ENCODE measurements at regions not wholly inside any gene's neighbourhood (a gene's known extent, or its start where the extent isn't known, plus 50 kb on each side); places are given as distances from the start of the nearest gene placed in this dataset.

- TF ChIP-seq JUN (IDR thresholded peaks at IDR 0.05) (no peak), HOXA7 (CRISPR knock-in tag; IDR thresholded peaks at IDR 0.05) (no peak), MAFK (IDR thresholded peaks at IDR 0.05; ENCODE audit: partially characterized antibody) (no peak), FOSL2 (IDR thresholded peaks at IDR 0.05) (no peak), FOSL2 (CRISPR knock-in tag; IDR thresholded peaks at IDR 0.05) (no peak), CBX8 (IDR thresholded peaks at IDR 0.05) (no peak), RAD21 (conservative IDR thresholded peaks at IDR 0.05 in 1 of 2, IDR thresholded peaks at IDR 0.05 in 1 of 2) (no peak)
- DNase-seq (ENCODE audit: low read depth in 1 of 2, low spot score in 1 of 2) (no peak), FAIRE-seq (no peak), ATAC-seq (no peak)
- Histone ChIP-seq H3K4me1 (peaks cover 9% of the 10 kb centered on the region; the same call in 2 of the 3 replicates), H3K27ac (no peak overlapping the region), H3K9me3 (no peaks in the 10 kb centered on the region), H3K4me2 (no peak overlapping the region), H3K4me3 (no peak overlapping the region)
- ChIA-PET CTCF (interaction anchor here (0.7 to 0.8 kb wide), 2 partner anchors 94 to 110 kb away, joined by 3 read pairs; no protein-coding TSS in a partner anchor), POLR2A (no interaction called here)
- 87% methylated on average over 14 of the region's 14 CpGs for WGBS (ENCODE audit: missing lambda C conversion rate)
These were observed 72.9 kb upstream of the SLC2A1 start for GRCh38 chr1:43031316-43032203.

GRCh38 chr1:43024905-43025304 lies 66.2 kb upstream of the SLC2A1 start:
- no peak for FAIRE-seq
- TF ChIP-seq FOSB (CRISPR knock-in tag; IDR thresholded peaks at IDR 0.05) = no peak
- no peak for TF ChIP-seq CHD2 (IDR thresholded peaks at IDR 0.05; ENCODE audit: low read length, partially characterized antibody)
- TF ChIP-seq SREBF2 (IDR thresholded peaks at IDR 0.05) = no peak
- no peak for TF ChIP-seq PBX3 (IDR thresholded peaks at IDR 0.05)
- no peak for TF ChIP-seq KDM5A (IDR thresholded peaks at IDR 0.05)
- no peak for TF ChIP-seq POLR2AphosphoS2 (conservative IDR thresholded peaks at IDR 0.05; ENCODE audit: low read length)
- TF ChIP-seq JUN (IDR thresholded peaks at IDR 0.05) = no peak
- no peak for TF ChIP-seq MYC (IDR thresholded peaks at IDR 0.05; ENCODE audit: borderline replicate concordance, low read length)
- no peak for TF ChIP-seq HOXB13 (CRISPR knock-in tag; IDR thresholded peaks at IDR 0.05; ENCODE audit: low read depth)
- H3K9me3 ChIP-seq = no peaks in the 10 kb centered on the region
- ATAC-seq = no peak
- WGBS (ENCODE audit: missing lambda C conversion rate) = 67% methylated on average over 7 of the region's 7 CpGs
- no peak overlapping the region for H3K4me2 ChIP-seq
- H3K27ac ChIP-seq = no peak overlapping the region
- ChIA-PET POLR2A (no interaction called here), CTCF (no interaction called here)
- no peak for DNase-seq (ENCODE audit: low read depth in 1 of 2, low spot score in 1 of 2)
- H3K4me3 ChIP-seq = no peak overlapping the region
- no peaks in the 10 kb centered on the region for H3K4me1 ChIP-seq

- H3K4me1 ChIP-seq = no peaks in the 10 kb centered on the region
- H3K4me2 ChIP-seq = no peak overlapping the region
- no peak overlapping the region for H3K27ac ChIP-seq
- ATAC-seq (no peak), FAIRE-seq (no peak), DNase-seq (ENCODE audit: low read depth in 1 of 2, low spot score in 1 of 2) (no peak)
- CTCF ChIA-PET = interaction anchor here (0.9 to 1.4 kb wide), 2 partner anchors 12 to 109 kb away, joined by 4 read pairs; no protein-coding TSS in a partner anchor
- H3K9me3 ChIP-seq = no peaks in the 10 kb centered on the region
- H3K4me3 ChIP-seq = no peak overlapping the region
- POLR2A ChIA-PET = no interaction called here
- TF ChIP-seq CEBPB (IDR thresholded peaks at IDR 0.05) (no peak), HMGXB4 (CRISPR knock-in tag; IDR thresholded peaks at IDR 0.05; ENCODE audit: borderline replicate concordance) (no peak), ZC3H11A (IDR thresholded peaks at IDR 0.05) (no peak), RAD21 (conservative IDR thresholded peaks at IDR 0.05 in 1 of 2, IDR thresholded peaks at IDR 0.05 in 1 of 2) (no peak), MAZ (IDR thresholded peaks at IDR 0.05; ENCODE audit: borderline replicate concordance, low read depth, low read length) (no peak), BHLHE40 (IDR thresholded peaks at IDR 0.05; ENCODE audit: low read depth, low read length) (no peak), HEYL (CRISPR knock-in tag; IDR thresholded peaks at IDR 0.05) (no peak), POLR2AphosphoS2 (conservative IDR thresholded peaks at IDR 0.05; ENCODE audit: low read length) (no peak), PBX3 (IDR thresholded peaks at IDR 0.05) (no peak)
- 75% methylated on average over 13 of the region's 14 CpGs for WGBS (ENCODE audit: missing lambda C conversion rate)
These were observed 63.1 kb upstream of the SLC2A1 start for GRCh38 chr1:43021547-43022474.
